ENCODE measurements at regions not wholly inside any gene's neighbourhood (a gene's known extent, or its start where the extent isn't known, plus 50 kb on each side); places are given as distances from the start of the nearest gene placed in this dataset.

GRCh38 chr2:433216-433615 lies 145.3 kb upstream of the ALKAL2 start:
- H3K9me3 ChIP-seq (ENCODE audit: control insufficient read depth, low read length): no peaks in the 10 kb centered on the region
- no peaks in the 10 kb centered on the region for H3K36me3 Mint-ChIP-seq (ENCODE audit: low read depth)
- H3K4me3 ChIP-seq (ENCODE audit: low read length): no peak overlapping the region
- H3K9me3 Mint-ChIP-seq: no peaks in the 10 kb centered on the region
- H3K4me3 Mint-ChIP-seq: no peak overlapping the region
- peak overlapping the region; percentile 45 for H3K27ac Mint-ChIP-seq
- no peaks in the 10 kb centered on the region for H3K27me3 Mint-ChIP-seq (ENCODE audit: insufficient read depth)
- H3K9ac ChIP-seq (ENCODE audit: extremely low read depth, low read length, poor library complexity, severe bottlenecking): no peak overlapping the region
- no peak overlapping the region for H3K27ac ChIP-seq (ENCODE audit: low read depth, low read length)
- no peaks in the 10 kb centered on the region for H3K4me1 ChIP-seq (ENCODE audit: control insufficient read depth, insufficient read depth, low read length)
- peaks cover 13% of the 10 kb centered on the region for H3K4me1 Mint-ChIP-seq
- TF ChIP-seq CTCF (conservative IDR thresholded peaks at IDR 0.05): no peak
- no peaks in the 10 kb centered on the region for H3K36me3 ChIP-seq (ENCODE audit: control insufficient read depth, insufficient read depth, low read length)
- DNase-seq: peak; percentile 45
- H3K27me3 ChIP-seq (ENCODE audit: control insufficient read depth, insufficient read depth, low read length, poor library complexity, severe bottlenecking): no peaks in the 10 kb centered on the region
- 88 to 100% methylated on average over 1 to 4 of the region's 4 CpGs for WGBS, 2 experiments (ENCODE audit: insufficient coverage in 1 of 2, insufficient read length in 1 of 2)

GRCh38 chr2:430291-431040 lies 142.6 kb upstream of the ALKAL2 start:
- WGBS, 2 experiments (ENCODE audit: insufficient coverage in 1 of 2, insufficient read length in 1 of 2): 96 to 98% methylated on average over 18 to 20 of the region's 20 CpGs
- Mint-ChIP-seq H3K9me3 (no peaks in the 10 kb centered on the region), H3K27me3 (ENCODE audit: insufficient read depth) (no peaks in the 10 kb centered on the region), H3K27ac (no peak overlapping the region), H3K4me1 (peaks cover 8% of the 10 kb centered on the region), H3K4me3 (no peak overlapping the region), H3K36me3 (ENCODE audit: low read depth) (no peaks in the 10 kb centered on the region)
- no peak for TF ChIP-seq CTCF (conservative IDR thresholded peaks at IDR 0.05)
- Histone ChIP-seq H3K27ac (ENCODE audit: low read depth, low read length) (no peak overlapping the region), H3K36me3 (ENCODE audit: control insufficient read depth, insufficient read depth, low read length) (no peaks in the 10 kb centered on the region), H3K4me3 (ENCODE audit: low read length) (no peak overlapping the region), H3K4me1 (ENCODE audit: control insufficient read depth, insufficient read depth, low read length) (no peaks in the 10 kb centered on the region), H3K9me3 (ENCODE audit: control insufficient read depth, low read length) (no peaks in the 10 kb centered on the region), H3K9ac (ENCODE audit: extremely low read depth, low read length, poor library complexity, severe bottlenecking) (no peak overlapping the region), H3K27me3 (ENCODE audit: control insufficient read depth, insufficient read depth, low read length, poor library complexity, severe bottlenecking) (no peaks in the 10 kb centered on the region)
- no peak for DNase-seq

- Histone ChIP-seq H3K4me1 (ENCODE audit: control insufficient read depth, insufficient read depth, low read length) (no peaks in the 10 kb centered on the region), H3K9me3 (ENCODE audit: control insufficient read depth, low read length) (no peaks in the 10 kb centered on the region), H3K27me3 (ENCODE audit: control insufficient read depth, insufficient read depth, low read length, poor library complexity, severe bottlenecking) (no peaks in the 10 kb centered on the region), H3K36me3 (ENCODE audit: control insufficient read depth, insufficient read depth, low read length) (no peaks in the 10 kb centered on the region), H3K4me3 (ENCODE audit: low read length) (no peak overlapping the region), H3K9ac (ENCODE audit: extremely low read depth, low read length, poor library complexity, severe bottlenecking) (no peak overlapping the region), H3K27ac (ENCODE audit: low read depth, low read length) (no peak overlapping the region)
- no peaks in the 10 kb centered on the region for H3K36me3 Mint-ChIP-seq (ENCODE audit: low read depth)
- no peaks in the 10 kb centered on the region for H3K27me3 Mint-ChIP-seq (ENCODE audit: insufficient read depth)
- WGBS, 2 experiments (ENCODE audit: insufficient coverage in 1 of 2, insufficient read length in 1 of 2): 92 to 98% methylated on average over 15 to 19 of the region's 19 CpGs
- H3K9me3 Mint-ChIP-seq: no peaks in the 10 kb centered on the region
- TF ChIP-seq CTCF (conservative IDR thresholded peaks at IDR 0.05): no peak
- no peak overlapping the region for H3K4me3 Mint-ChIP-seq
- H3K4me1 Mint-ChIP-seq: peaks cover 12% of the 10 kb centered on the region
- no peak for DNase-seq
- H3K27ac Mint-ChIP-seq: no peak overlapping the region
These were observed 141.8 kb upstream of the ALKAL2 start for GRCh38 chr2:429575-430254.
